ENCODE measurements at regions not wholly inside any gene's neighbourhood (a gene's known extent, or its start where the extent isn't known, plus 50 kb on each side); places are given as distances from the start of the nearest gene placed in this dataset.
A peak's percentile ranks its signal among the peaks of the same experiment; 100 is the strongest.

DNA sequence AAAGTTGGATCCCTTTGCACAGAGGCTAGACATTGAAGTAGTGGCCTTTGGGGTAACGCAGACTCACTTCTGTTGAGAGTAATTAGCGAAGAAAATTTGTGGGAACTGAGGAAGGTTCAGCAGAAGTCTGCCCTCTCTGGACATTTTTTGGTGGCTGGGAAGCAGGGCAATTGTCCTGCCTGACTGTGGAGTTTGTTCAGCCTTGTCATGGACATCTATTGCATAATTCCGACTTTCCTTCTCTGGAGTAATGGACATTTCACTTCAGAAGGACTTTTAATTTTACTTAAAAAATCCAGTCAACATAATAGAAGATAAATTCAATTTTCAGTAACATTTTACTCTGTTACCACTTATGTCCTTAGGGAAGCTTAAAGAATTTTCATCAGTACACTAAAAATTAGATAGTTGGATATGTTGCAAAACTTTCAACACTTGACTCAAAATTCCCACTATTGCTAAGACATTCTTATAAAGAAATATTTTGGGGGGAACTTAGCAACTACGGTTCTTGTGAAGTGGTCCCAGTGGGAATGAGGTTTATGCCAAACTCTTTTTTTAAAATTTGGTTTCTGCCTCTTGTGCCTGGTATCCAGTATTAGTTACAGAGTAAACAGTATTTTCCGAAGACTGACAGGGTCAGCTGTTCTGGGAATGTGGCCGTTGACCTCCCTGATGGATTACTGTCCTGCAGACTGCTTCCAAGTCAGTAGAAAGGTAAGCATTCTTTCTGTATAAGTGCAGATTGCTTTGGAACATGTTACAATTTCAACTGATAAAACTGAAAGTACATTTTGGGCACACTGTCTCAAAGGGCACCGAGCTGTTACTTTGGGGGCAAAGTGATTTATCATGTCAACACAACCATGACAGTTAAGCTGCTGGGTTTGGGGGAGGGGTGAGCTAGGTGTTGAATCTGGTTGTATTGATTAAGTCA is 100.6 kb upstream of the MLIP start:
- DNase-seq, result no peak

DNA sequence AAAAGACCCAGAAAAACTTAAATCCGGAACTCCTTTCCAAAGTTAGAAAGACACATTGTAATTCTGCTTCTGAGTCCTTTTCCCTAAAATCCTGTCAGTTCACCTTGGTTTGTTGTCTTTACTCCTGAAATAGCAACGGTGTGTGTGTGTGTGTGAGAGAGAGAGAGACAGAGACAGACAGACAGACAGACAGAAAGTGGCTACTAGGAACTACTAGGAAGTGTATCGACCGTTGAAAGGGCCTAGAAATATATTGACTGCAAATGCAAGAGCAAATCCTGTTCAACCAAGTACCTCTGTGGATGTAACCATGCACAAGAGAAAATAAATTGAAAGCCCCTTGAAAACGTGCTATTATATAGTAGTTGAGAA is 100.0 kb upstream of the MLIP start:
- DNase-seq, result no peak

DNA sequence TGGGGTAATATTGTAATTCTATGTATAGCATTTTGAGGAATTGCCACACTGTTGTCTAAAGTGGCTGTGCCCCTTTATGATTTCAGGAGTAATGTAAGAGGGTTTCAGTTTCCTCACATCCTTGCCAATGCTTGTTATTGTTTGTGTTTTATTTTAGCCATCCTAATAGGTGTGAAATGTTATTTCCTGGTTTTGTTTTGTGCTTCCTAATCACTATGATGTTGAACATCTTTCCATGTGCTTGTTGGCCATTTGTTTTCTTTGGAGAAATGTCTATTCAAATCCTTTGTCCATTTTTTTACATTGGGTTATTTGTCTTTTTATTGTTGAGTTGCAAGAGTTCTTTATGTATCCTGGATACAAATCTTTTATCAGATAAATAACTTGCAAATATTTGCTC is 97.3 kb upstream of the MLIP start:
- no peak for DNase-seq

DNA sequence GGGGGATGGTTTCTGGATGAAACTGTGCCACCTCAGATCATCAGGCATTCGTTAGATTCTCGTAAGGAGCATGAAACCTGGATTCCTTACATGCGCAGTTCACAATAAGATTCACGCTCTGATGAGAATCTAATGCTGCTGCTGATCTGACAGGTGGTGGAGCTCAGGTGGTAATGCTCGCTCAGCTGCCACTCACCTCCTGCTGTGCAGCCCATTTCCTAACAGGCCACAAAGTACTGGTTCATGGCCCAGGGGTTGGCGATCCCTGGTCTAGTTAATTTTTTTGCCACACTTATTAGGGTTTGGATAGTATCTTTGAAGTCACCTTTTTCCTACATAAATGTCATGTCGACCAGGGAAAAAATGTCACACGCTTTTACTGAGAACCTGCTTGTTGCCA is 96.8 kb upstream of the MLIP start:
- DNase-seq, result no peak

DNA sequence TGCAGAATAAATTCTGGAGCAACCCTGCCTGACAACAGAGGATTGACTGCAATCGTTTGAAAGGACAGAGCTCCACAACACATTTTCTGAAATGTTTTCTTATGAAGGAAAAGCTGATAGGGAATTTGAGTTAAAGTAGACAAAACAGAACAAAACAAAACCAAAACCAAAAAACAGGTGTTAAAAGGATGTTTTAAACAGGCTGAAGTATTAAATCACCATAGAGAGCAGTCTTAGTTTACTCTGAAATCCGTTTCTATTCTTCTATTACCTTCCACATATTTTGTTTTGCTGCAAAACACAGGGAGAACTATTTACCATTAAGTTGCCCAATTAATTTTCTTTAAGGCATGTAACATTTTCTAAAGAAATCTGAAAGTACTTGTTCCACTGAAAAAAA is 93.4 kb upstream of the MLIP start:
- no peak for DNase-seq

DNA sequence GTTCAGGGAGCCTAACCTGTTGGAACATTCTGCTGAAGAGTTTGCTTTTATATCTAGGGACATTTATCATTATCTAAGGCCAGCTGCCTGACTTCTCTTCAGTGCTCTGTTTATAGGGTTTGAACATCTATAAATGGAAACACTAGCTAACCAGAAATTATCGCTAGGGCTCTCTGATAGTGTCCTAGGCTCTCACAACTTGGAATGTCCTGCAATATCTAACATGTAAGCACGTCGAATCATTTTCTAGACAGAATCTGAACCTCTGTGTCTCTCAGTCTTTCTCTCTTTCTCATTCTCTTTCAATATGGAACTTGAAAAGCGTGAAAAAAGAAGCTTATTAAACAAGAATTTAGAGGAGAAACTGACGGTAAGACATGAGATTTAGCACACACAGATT is 92.5 kb upstream of the MLIP start:
- DNase-seq, result no peak

DNA sequence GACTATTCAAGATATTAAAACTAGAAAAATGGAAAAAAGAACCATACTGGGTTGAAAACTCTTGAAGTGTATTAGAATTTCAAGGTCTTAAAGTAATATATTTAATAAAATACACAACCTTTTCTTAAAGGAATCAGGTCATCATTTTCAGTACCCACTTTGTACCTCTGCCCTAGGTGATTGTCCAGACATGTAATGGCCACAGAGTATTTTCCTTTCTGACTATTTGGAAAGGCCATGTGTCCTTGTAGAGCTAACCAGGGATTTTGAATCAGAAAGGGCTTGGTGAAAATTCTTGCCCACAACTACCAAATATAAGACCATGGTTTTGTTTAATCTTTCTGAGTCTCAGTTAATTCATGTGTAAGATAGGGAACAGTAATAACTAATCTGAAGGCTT is 91.4 kb upstream of the MLIP start:
- no peak for DNase-seq

DNA sequence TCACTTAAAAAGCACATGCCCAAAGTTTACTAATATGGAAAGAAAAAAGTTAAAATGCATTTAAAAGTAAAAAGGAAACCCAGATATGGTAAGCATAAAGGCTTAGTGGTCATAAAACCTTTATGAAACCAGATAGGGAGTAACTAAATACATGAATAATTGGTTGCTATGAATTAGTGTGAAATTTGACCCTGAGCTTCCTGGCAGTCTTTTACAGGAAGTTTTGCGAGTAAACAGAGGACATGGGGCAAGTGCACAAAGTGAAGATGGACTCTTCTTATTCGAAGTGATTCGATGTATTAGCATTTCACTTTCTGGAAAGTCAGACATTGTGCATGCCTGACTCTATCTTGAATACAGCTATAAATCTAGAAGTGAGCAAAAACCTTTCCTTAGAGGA is 90.9 kb upstream of the MLIP start:
- DNase-seq, result no peak

DNA sequence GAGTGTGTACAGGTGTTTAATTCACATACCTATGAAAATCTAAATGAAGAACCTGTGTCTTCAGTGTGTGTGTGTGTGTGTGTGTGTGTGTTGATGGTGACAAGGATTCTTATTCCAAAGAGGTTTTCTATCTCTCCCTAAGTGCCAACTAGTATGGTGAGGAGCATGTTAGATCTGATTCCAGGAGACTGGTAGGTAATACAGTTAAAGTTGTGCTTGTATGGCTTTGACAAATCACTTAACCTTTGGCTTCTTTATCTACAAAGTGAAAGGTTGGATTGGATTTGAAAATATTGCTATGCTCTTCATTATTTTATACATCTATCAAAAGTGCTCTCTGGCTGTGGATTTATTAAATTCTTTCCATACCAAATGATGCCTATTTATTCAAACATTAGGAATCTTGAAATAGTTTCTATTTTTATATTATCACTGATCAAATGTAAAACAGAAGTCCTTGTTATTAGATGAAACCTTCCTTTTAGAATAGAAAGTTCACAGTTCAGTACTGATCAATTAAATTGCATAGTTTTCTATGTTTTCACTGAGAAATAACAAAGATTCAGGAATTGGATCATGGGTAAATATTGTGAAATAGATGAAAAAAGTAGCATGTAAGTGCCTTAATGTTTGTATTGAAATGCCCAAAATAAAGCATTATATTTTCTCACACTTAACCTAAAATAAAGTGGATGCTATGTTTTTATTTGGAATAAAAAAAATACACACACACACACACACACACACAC is 84.4 kb upstream of the MLIP start:
- no peak for DNase-seq

DNA sequence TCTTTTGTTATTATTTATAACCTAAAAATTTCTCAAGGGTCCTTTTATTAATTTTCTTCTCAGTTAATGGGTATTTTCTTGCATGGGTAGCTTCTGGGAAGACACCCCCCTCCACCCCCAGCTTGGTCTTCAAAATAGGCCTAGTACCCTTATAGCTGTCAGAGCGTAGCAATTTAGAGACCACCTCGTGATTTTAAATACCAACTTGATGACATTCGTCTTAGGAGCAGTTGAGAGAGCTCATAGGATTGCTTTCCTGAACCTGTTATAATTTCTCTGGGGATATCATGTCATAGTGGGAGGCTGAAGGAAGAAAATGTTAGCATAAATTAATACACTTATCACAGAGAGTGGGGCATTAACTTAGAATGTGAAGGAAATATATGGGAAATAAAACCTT is 83.1 kb upstream of the MLIP start:
- no peak for DNase-seq

DNA sequence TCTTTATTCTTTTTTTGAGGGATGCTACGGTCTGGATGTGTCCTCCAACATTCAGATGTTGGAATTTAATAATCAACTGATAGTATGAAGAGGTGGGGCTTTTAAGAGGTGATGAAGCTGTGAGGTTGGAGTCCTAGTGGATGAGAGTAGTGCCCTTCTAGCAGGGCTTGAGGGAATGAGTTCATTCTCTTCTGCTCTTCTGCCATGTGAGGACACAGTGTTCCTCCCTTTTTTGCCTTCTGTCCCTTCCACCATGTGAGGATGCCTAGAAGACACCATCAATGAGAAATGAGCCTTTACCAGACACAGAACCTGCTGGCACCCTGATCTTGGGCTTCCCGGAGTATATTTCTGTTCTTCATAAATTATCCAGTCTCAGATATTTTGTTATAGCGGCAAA is 82.1 kb upstream of the MLIP start:
- no peak for DNase-seq

DNA sequence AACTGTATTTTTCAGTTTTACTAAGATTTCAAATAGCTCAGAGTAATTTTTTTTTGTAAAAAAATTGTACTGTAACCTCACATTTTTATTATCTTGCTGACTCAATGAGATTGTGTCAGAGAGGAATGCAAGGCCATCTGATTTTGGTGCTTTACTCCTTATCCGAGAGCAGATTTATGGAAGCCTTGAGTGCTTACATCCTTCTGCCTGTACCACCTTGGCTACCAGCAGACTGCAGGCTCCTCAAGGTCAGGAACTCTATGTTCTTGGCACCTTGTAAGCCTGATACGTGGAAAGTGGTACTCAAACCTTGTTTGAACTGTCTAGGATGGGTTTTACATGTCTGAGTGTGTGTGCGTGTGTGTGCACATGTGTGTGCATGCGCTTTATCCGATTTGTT is 80.1 kb upstream of the MLIP start:
- no peak for DNase-seq

DNA sequence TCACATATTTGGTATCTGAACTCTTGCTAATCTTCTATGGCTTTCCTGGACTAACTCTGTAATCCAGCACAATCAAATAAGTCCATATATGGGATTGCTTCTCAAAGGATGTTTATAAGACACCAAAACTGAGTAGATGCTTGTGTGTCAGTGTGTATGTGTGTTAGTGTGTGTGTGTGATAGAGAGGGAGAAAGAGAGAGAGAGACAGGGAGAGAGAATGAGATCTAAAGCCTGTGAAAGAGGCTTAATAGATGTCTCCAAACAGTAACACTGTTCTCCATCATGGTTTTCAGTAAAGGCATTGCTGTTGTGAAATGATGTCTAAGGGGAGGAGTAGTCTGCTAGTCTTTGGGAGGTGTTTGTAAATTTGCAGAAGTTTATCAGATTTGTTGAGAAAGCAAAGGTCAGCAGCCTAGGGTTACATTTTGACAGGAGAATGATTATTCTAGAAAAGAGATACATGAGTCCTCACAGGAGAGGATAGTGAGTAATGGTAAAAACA is 73.9 kb upstream of the MLIP start:
- DNase-seq, result no peak

DNA sequence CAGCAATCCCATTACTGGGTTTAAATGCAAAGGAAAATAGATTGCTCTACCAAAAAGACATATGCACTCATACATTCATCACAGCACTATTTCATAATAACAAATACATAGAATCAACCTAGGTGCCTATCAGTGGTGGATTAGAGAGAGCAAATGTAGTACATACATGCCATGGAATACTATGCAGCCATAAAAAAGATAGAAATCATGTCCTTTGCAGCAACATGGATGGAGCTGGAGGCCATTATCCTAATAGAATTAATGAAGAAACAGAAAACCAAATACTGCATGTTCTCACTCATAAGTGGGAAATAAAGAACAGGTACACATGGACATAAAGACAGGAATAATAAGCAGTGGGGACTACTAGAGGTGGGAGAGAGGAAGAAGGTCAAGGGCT is 70.7 kb upstream of the MLIP start:
- DNase-seq, result no peak

DNA sequence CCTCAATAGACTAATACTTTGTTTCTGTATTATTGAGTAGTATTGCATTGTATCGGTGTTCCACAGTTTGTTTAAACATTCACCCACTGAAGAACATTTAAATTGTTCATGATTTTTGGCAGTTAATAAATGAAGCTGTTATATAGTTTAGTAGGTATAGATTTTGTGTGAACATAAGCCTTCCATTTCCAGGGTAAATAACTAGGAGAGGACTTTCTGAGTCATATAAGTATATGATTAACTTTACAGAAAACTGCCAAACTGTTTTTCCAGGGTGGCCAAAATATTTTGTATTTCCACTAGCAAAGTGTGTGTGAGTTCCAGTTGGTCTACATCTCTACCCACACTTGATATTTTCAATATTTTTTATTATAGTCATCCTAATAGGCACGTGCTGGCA is 70.0 kb upstream of the MLIP start:
- DNase-seq, result no peak

DNA sequence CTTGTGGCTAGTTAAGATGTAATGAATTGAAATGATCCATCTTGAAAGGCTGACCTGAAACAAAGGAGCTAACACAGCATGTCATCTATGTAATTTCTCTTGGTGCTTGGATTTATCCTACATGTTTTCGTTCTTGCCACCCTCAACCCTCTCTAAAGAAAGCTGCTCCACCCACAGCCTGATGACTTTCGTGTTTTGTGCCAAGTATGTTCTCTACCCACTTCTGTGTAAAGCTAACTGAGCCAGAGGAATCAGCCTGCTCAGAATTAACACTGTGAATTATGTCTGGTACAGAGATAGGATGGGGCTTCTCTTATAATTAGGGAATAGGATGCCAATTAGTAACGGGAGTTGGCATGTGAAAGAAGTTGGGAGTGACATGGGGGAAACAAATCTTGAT is 67.9 kb upstream of the MLIP start:
- DNase-seq, result no peak

DNA sequence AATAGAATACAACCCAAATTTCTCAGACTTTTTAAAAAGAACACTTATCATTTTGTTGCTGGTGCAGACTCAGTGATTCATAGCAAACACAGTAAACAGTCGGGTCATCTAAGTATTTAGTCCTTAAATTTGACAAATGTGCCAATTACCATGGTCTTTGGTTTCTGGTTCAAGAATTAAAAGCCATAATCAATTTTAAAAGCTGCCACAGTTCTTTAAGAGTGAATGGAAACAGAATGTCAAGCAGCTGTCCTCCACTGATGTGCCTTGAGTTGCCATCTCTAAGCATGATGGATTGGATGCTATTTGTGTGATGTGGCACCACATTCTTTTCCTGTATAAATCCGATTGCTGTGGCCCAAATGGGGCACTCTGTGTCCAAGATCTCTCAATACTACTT is 67.2 kb upstream of the MLIP start:
- no peak for DNase-seq

DNA sequence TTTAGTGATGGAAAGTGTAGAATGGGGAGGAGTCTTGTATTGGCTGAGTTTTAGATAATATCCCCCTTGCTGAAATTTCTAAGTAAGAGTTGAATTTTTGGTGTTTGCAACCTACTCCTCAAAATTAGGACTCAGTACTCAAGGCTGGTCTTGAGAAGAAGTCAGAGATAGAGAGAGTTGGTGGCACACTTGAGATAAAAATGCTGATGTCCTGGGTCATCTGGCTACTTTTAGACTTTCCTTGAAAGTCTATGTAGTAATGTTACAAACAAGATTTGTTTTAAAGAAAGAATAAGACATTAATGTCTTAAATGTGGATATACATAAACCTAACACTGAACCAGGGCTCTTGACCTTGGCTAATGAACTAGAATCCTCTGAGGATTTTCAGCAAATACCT is 62.5 kb upstream of the MLIP start:
- DNase-seq, result no peak

DNA sequence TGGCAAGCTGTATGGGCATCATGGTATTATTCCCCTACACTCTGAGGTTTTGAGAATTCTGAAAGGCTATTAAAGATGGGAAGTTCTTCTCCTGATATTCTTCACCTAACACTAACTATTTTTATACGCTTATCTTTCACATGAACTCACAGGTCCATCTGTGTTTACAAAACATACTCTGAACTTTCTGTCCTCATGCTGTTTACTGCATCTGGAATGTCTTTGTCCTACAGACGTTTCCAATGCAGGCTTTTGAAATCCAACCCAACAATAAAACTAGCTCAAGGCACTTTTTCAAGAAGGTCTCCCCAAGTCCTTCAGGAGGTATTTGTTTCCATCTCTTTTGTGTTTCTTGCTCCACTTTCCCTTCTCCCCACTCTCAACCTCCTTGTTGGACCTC is 60.5 kb upstream of the MLIP start:
- no peak for DNase-seq

DNA sequence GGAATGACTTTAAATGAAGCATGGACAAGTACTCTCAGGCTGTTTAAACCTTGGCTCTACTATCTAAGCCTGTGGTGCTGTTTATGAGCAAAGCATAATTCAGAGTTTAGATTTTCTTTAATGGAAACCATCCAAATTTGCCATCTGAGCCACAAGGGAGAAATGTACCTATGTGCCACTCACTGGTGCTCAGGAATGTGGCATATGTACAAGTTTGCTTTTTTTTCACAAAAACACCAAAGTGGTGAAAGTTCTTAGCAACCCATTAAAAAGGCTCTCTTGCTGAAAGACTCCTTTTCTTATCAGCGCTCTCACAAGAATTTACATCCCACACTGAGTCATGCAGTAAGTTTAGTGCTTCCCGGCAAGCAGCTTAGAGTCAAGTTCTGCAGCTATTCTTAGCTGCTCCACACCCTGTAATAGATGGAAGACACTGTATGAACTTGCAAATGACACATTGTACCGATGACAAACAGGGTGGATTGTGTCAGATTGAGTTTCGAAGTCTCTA is 57.3 kb upstream of the MLIP start:
- DNase-seq, result peak; percentile 83

DNA sequence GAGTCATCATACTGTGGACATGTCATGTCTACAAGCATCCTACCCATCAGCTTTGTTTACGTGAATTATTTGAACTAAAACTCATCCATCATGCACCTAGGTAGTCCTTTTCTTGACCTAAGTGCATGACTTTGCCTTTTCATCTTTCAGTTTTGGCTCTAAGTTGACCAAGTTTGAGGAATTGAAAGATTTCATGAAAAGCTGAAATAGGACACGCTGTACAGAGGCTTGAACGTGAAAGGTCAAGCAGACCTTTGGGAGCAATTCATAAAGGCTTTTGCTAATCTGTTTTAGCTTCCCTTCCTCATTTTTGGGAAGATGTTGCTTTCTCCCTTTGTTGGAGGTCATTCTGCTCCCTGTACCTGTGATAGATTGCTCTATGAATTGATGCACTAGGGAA is 55.1 kb upstream of the MLIP start:
- no peak for DNase-seq

DNA sequence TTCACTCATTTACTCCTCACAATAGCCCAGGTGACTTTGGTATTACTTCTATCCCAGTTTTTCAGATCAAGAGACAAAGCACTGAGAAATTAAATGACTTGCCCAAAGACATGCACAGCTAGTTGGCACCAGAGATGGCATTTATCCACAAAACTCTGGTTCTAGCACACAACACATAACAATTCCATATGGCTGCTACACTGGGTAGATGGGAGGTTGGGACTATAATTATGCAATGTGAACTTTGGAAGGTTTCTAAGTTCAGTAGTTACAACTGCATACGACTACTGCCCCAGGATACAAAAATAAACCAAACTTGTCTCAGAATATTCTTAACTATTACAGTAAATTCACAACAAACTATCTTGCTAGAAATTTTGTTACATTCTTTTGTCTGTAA is 54.2 kb upstream of the MLIP start:
- no peak for DNase-seq

DNA sequence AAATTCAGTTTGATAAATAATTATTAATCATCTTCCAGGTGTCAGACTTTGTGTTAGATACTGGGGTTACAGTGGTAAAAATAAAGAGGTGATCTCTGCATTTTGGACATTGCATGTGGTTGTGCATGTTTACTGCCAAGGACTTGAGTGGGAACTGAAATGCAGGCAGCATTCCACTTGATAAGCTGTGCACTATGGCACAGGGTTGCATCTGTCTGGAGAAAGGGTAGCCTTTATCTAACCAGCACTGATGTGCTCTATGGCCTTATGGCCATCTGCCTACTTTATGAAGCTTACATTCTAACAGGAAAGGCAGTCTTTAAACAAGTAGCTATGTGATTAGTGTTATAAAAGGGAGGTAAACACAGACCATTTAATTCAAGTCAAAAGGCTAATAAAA is 53.0 kb upstream of the MLIP start:
- no peak for DNase-seq

DNA sequence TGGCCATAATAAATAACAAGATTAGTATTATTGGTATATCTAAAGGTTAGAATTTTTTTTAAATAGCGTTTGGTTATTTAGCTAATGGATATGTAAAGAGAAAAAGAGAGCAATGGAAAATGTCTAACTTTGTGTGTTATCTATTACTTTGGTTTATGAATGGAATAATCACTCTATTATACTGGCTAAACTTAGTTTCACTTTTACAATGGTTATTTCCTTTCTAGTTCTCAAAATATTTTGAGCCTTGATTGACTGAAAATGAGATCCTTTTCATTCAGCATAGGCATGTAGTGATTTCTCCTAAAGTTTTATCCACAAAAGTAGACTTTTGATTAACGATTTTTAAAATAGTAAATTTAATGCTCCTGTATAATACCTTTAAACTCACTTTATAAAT is 51.6 kb upstream of the MLIP start:
- no peak for DNase-seq

All from islet precursor cell (in vitro differentiated cells).